Prostate gland (tissue), 2 donors: ENCODE measurements at regions not wholly inside any gene's neighbourhood (a gene's known extent, or its start where the extent isn't known, plus 50 kb on each side); places are given as distances from the start of the nearest gene placed in this dataset.

Source experiments
- DNase-seq: peaks from one replicate; pipeline ENCODE4 v3.0.0-alpha.2; 2019; ENCODE audit warnings: low spot score
- H3K27ac ChIP-seq, 2 donors: fragments of 200-600 bp; sonication (generic); 2 replicates each; pipeline ENCODE4 v1.5.1; 2017 to 2019
- H3K27me3 ChIP-seq: fragments of 200-600 bp; sonication (generic); replicated peaks from 2 replicates; pipeline ENCODE4 v1.5.1; 2019; ENCODE audit not compliant: insufficient read depth
- H3K36me3 ChIP-seq, 2 donors: fragments of 200-600 bp; sonication (generic); 1 replicate in 1 of 2; 2 replicates in 1 of 2; pipeline versions ENCODE4 v1.5.1 to v1.8.1; 2017 to 2019
- H3K4me1 ChIP-seq: fragments of 200-600 bp; sonication (generic); replicated peaks from 2 replicates; pipeline ENCODE4 v1.5.1; 2019
- H3K4me3 ChIP-seq, 2 donors: fragments of 200-600 bp; sonication (generic); 2 replicates each; pipeline ENCODE4 v1.5.1; 2017 to 2019
- H3K9me3 ChIP-seq: fragments of 200-600 bp; sonication (generic); 2 replicates; pipeline ENCODE4 v1.5.1; 2017
- CTCF ChIP-seq, 4 experiments: fragments of 200-600 bp in 2 of 4; fragments of 450-650 bp in 2 of 4; sonication (generic) in 2 of 4; IDR thresholded peaks; 1 replicate in 3 of 4; 2 replicates in 1 of 4; pipeline ENCODE4 v1.5.1; 2016 to 2019; ENCODE audit warnings: antibody characterized with exemption in 4 of 4, mild to moderate bottlenecking in 2 of 4, moderate library complexity in 2 of 4
- POLR2A ChIP-seq: fragments of 450-650 bp; IDR thresholded peaks from one replicate; pipeline ENCODE4 v1.6.1; 2016; ENCODE audit warnings: antibody characterized with exemption, mild to moderate bottlenecking
- POLR2AphosphoS5 ChIP-seq: sonication (generic); formaldehyde crosslinking; IDR thresholded peaks from one replicate; pipeline ENCODE4 v1.6.1; 2017; ENCODE audit warnings: antibody characterized with exemption
- WGBS: methylation state at CpG from one replicate; pipeline ENCODE4 v1.1.5; 2018; 5-methylcytosine and 5-hydroxymethylcytosine counted together
- intact Hi-C: fragments of 100-400 bp; cut with DNase I; formaldehyde crosslinking; loops from one replicate; pipeline ENCODE4 v1.14.2; 2022

- Histone ChIP-seq H3K27me3 (no peaks in the 10 kb centered on the region), H3K9me3 (no peaks in the 10 kb centered on the region), H3K36me3 (no peaks in the 10 kb centered on the region), H3K27ac (no peak overlapping the region), H3K4me1 (no peaks in the 10 kb centered on the region), H3K4me3 (no peak overlapping the region)
- 57% methylated on average over 2 of the region's 2 CpGs for WGBS
- DNase-seq = no peak
- TF ChIP-seq POLR2A (no peak), CTCF (IDR thresholded peaks at IDR 0.05) (no peak), POLR2AphosphoS5 (no peak)
- intact Hi-C loops = no loop called here
Measured at GRCh38 chr5:87888139-87888538, 380.5 kb downstream of the TMEM161B start.

- Histone ChIP-seq H3K4me1 (no peaks in the 10 kb centered on the region), H3K36me3 (no peaks in the 10 kb centered on the region), H3K27ac (no peak overlapping the region), H3K4me3 (no peak overlapping the region), H3K27me3 (no peaks in the 10 kb centered on the region), H3K9me3 (no peaks in the 10 kb centered on the region)
- no peak for TF ChIP-seq CTCF (IDR thresholded peaks at IDR 0.05)
- no peak for TF ChIP-seq POLR2A
- TF ChIP-seq POLR2AphosphoS5 = no peak
- intact Hi-C loops = no loop called here
- DNase-seq = no peak
- 89% methylated on average over 2 of the region's 2 CpGs for WGBS
Measured at GRCh38 chr5:87887247-87887646, 381.4 kb downstream of the TMEM161B start.

GRCh38 chr5:87886164-87886563 lies 382.5 kb downstream of the TMEM161B start:
- WGBS = 3% methylated on average over 1 of the region's 1 CpG
- H3K4me1 ChIP-seq = no peaks in the 10 kb centered on the region
- intact Hi-C loops = no loop called here

GRCh38 chr5:87885758-87886157 lies 382.9 kb downstream of the TMEM161B start:
- DNase-seq = no peak
- no peak for TF ChIP-seq CTCF (IDR thresholded peaks at IDR 0.05)
- TF ChIP-seq POLR2A = no peak
- no peak for TF ChIP-seq POLR2AphosphoS5
- Histone ChIP-seq H3K27ac (no peak overlapping the region), H3K27me3 (no peaks in the 10 kb centered on the region), H3K4me3 (no peak overlapping the region), H3K36me3 (no peaks in the 10 kb centered on the region), H3K9me3 (no peaks in the 10 kb centered on the region), H3K4me1 (no peaks in the 10 kb centered on the region)
- intact Hi-C loops = no loop called here
- 78% methylated on average over 1 of the region's 1 CpG for WGBS

More at GRCh38 chr5:87886164-87886563, 382.5 kb downstream of the TMEM161B start:
- Histone ChIP-seq H3K4me3 (no peak overlapping the region), H3K27ac (no peak overlapping the region), H3K36me3 (no peaks in the 10 kb centered on the region), H3K27me3 (no peaks in the 10 kb centered on the region), H3K9me3 (no peaks in the 10 kb centered on the region)
- DNase-seq = no peak
- TF ChIP-seq POLR2AphosphoS5 (no peak), CTCF (IDR thresholded peaks at IDR 0.05) (no peak), POLR2A (no peak)

GRCh38 chr5:87877495-87877894 lies 391.1 kb downstream of the TMEM161B start:
- no peak overlapping the region for H3K4me3 ChIP-seq
- intact Hi-C loops = no loop called here
- H3K36me3 ChIP-seq = no peaks in the 10 kb centered on the region
- 54% methylated on average over 2 of the region's 2 CpGs for WGBS
- no peaks in the 10 kb centered on the region for H3K27me3 ChIP-seq
- H3K27ac ChIP-seq = no peak overlapping the region
- TF ChIP-seq POLR2A (no peak), POLR2AphosphoS5 (no peak), CTCF (IDR thresholded peaks at IDR 0.05) (no peak)
- no peaks in the 10 kb centered on the region for H3K4me1 ChIP-seq
- no peak for DNase-seq
- no peaks in the 10 kb centered on the region for H3K9me3 ChIP-seq
